OCI-LY7 (cell line): ENCODE measurements at regions not wholly inside any gene's neighbourhood (a gene's known extent, or its start where the extent isn't known, plus 50 kb on each side); places are given as distances from the start of the nearest gene placed in this dataset.

Experiments
- EZH2phosphoT487 ChIP-seq: fragments of 200-600 bp; sonication (generic); IDR thresholded peaks from 2 replicates; pipeline ENCODE4 v1.6.1; 2018; ENCODE audit warnings: low read depth, borderline replicate concordance, mild to moderate bottlenecking, mixed run types, antibody characterized with exemption, low read length, moderate library complexity, mixed read lengths
- TF ChIP-seq, protein P1 (sequence below): fragments of 200-600 bp; sonication (generic); conservative IDR thresholded peaks from 2 replicates; pipeline ENCODE4 v1.5.1; 2014; ENCODE audit warnings: mild to moderate bottlenecking, antibody characterized with exemption, low read length, moderate library complexity, mixed read lengths

DNA sequence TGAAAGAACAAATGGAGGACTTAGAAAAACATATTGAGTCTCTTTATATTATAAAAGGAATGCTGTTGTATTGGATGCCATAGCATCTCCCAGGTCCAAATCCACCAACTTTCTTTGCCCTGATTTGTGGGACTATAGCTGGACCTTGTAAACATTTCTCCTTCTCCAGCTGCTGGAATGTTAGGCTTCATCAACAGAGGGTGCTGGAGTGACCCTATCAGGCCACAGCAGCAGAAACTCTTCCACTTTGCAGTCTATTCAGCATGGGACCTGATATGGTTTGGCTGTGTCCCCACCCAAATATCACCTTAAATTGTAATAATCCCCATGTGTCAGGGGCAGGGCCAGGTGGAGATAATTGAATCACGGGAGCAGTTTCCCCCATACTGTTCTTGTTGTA, 138.4 kb upstream of the ARL4C start:
- TF ChIP-seq, protein P1, sequence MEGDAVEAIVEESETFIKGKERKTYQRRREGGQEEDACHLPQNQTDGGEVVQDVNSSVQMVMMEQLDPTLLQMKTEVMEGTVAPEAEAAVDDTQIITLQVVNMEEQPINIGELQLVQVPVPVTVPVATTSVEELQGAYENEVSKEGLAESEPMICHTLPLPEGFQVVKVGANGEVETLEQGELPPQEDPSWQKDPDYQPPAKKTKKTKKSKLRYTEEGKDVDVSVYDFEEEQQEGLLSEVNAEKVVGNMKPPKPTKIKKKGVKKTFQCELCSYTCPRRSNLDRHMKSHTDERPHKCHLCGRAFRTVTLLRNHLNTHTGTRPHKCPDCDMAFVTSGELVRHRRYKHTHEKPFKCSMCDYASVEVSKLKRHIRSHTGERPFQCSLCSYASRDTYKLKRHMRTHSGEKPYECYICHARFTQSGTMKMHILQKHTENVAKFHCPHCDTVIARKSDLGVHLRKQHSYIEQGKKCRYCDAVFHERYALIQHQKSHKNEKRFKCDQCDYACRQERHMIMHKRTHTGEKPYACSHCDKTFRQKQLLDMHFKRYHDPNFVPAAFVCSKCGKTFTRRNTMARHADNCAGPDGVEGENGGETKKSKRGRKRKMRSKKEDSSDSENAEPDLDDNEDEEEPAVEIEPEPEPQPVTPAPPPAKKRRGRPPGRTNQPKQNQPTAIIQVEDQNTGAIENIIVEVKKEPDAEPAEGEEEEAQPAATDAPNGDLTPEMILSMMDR = no peak
- no peak for TF ChIP-seq EZH2phosphoT487
